MM.1S (cell line): ENCODE measurements at regions not wholly inside any gene's neighbourhood (a gene's known extent, or its start where the extent isn't known, plus 50 kb on each side); places are given as distances from the start of the nearest gene placed in this dataset.
A peak's percentile ranks its signal among the peaks of the same experiment; 100 is the strongest.

Experiments used
- DNase-seq: peaks from one replicate; pipeline ENCODE4 v3.0.0-alpha.2; 2015
- H2AFZ ChIP-seq: fragments of 300-600 bp; sonication (generic); 2 replicates; pipeline ENCODE4 v1.6.0; 2016; ENCODE audit warnings: antibody characterized with exemption, low read length
- H3F3A ChIP-seq: fragments of 300-600 bp; sonication (generic); 2 replicates; pipeline ENCODE4 v1.6.1; 2016; ENCODE audit warnings: mild to moderate bottlenecking, antibody characterized with exemption, low read length, moderate library complexity, mixed read lengths; ENCODE audit not compliant: insufficient read depth
- H3K27ac ChIP-seq: fragments of 300-600 bp; sonication (generic); 2 replicates; pipeline ENCODE4 v1.5.1; 2016; ENCODE audit warnings: mild to moderate bottlenecking, low read length
- H3K27me3 ChIP-seq: fragments of 300-600 bp; sonication (generic); replicated peaks from 2 replicates; pipeline ENCODE4 v1.6.0; 2016; ENCODE audit warnings: low read length; ENCODE audit not compliant: insufficient read depth
- H3K36me3 ChIP-seq: fragments of 300-600 bp; sonication (generic); replicated peaks from 2 replicates; pipeline ENCODE4 v1.6.1; 2016; ENCODE audit warnings: mild to moderate bottlenecking, low read length, mixed read lengths; ENCODE audit not compliant: insufficient read depth
- H3K4me1 ChIP-seq: fragments of 300-600 bp; sonication (generic); 2 replicates; pipeline ENCODE4 v1.6.1; 2016; ENCODE audit warnings: low read length, mixed read lengths
- H3K4me2 ChIP-seq: fragments of 300-600 bp; sonication (generic); 2 replicates; pipeline ENCODE4 v1.6.0; 2016; ENCODE audit warnings: low read depth, low read length
- H3K4me3 ChIP-seq: fragments of 300-600 bp; sonication (generic); 2 replicates; pipeline ENCODE4 v1.5.1; 2016; ENCODE audit warnings: low read length, mixed read lengths
- H3K79me2 ChIP-seq: fragments of 300-600 bp; sonication (generic); 2 replicates; pipeline ENCODE4 v1.6.1; 2016; ENCODE audit warnings: mixed run types, low read length, mixed read lengths
- H3K9ac ChIP-seq: fragments of 300-600 bp; sonication (generic); 2 replicates; pipeline ENCODE4 v1.6.1; 2016; ENCODE audit warnings: low read length, mixed read lengths
- H3K9me2 ChIP-seq: fragments of 300-600 bp; sonication (generic); replicated peaks from 2 replicates; pipeline ENCODE4 v1.6.1; 2016; ENCODE audit warnings: mild to moderate bottlenecking, low read length, mixed read lengths; ENCODE audit not compliant: insufficient read depth
- H3K9me3 ChIP-seq: fragments of 300-600 bp; sonication (generic); replicated peaks from 2 replicates; pipeline ENCODE4 v1.6.1; 2016; ENCODE audit warnings: mild to moderate bottlenecking, low read length, mixed read lengths; ENCODE audit not compliant: insufficient read depth
- H4K20me1 ChIP-seq: fragments of 300-600 bp; sonication (generic); 2 replicates; pipeline ENCODE4 v1.6.1; 2016; ENCODE audit warnings: mild to moderate bottlenecking, low read length, moderate library complexity, mixed read lengths; ENCODE audit not compliant: insufficient read depth
- EZH2 ChIP-seq: fragments of 300-600 bp; sonication (generic); optimal IDR thresholded peaks from 2 replicates; pipeline ENCODE3; 2017; ENCODE audit warnings: low read depth, mild to moderate bottlenecking, antibody characterized with exemption, low read length, mixed read lengths
- EZH2phosphoT487 ChIP-seq: fragments of 300-600 bp; sonication (generic); IDR thresholded peaks from 2 replicates; pipeline ENCODE4 v1.6.1; 2018; ENCODE audit warnings: antibody characterized with exemption, low read length
- TF ChIP-seq, protein P1 (sequence below): fragments of 300-600 bp; sonication (generic); IDR thresholded peaks from 2 replicates; pipeline ENCODE4 v1.5.1; 2016; ENCODE audit warnings: antibody characterized with exemption, low read length, mixed read lengths

DNA sequence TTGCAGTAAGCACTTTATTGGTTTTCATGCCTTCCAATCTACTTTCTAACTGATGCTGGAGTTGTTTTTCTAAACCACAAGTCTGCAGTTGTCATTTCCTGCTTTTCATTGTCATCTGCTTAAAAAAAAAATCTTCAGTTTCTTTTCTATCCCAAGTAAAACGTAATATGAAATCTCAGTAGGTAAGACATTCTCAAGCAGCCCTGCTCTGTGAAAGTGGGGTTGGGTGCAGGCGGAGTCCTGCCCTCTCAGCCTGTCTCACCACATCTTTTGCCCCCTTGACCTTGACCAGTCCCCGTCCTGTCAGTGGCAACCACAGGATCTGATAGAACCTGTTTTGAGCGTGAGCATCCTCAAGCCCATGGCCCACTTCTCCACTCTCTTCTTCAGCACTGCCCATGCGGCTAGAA is 80.0 kb upstream of the CPO start:
- H3K79me2 ChIP-seq = no peaks in the 10 kb centered on the region
- peak overlapping the region; percentile 11; the same call in 1 of the 2 replicates for H3K4me3 ChIP-seq
- H3K27me3 ChIP-seq = no peaks in the 10 kb centered on the region
- H3K36me3 ChIP-seq = no peaks in the 10 kb centered on the region
- peak; percentile 79 for DNase-seq
- no peak overlapping the region for H3K9ac ChIP-seq
- H3K27ac ChIP-seq = peak overlapping the region; percentile 46; the same call in 1 of the 2 replicates
- peak overlapping the region; percentile 1; the same call in 1 of the 2 replicates for H2AFZ ChIP-seq
- TF ChIP-seq, protein P1, sequence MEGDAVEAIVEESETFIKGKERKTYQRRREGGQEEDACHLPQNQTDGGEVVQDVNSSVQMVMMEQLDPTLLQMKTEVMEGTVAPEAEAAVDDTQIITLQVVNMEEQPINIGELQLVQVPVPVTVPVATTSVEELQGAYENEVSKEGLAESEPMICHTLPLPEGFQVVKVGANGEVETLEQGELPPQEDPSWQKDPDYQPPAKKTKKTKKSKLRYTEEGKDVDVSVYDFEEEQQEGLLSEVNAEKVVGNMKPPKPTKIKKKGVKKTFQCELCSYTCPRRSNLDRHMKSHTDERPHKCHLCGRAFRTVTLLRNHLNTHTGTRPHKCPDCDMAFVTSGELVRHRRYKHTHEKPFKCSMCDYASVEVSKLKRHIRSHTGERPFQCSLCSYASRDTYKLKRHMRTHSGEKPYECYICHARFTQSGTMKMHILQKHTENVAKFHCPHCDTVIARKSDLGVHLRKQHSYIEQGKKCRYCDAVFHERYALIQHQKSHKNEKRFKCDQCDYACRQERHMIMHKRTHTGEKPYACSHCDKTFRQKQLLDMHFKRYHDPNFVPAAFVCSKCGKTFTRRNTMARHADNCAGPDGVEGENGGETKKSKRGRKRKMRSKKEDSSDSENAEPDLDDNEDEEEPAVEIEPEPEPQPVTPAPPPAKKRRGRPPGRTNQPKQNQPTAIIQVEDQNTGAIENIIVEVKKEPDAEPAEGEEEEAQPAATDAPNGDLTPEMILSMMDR = no peak
- TF ChIP-seq EZH2 (no peak), EZH2phosphoT487 (no peak)
- H3K4me1 ChIP-seq = peaks cover 14% of the 10 kb centered on the region
- H3F3A ChIP-seq = peaks cover 12% of the 10 kb centered on the region
- H3K4me2 ChIP-seq = peak overlapping the region; percentile 48
- no peaks in the 10 kb centered on the region for H3K9me3 ChIP-seq
- H3K9me2 ChIP-seq = no peaks in the 10 kb centered on the region
- H4K20me1 ChIP-seq = no peaks in the 10 kb centered on the region

DNA sequence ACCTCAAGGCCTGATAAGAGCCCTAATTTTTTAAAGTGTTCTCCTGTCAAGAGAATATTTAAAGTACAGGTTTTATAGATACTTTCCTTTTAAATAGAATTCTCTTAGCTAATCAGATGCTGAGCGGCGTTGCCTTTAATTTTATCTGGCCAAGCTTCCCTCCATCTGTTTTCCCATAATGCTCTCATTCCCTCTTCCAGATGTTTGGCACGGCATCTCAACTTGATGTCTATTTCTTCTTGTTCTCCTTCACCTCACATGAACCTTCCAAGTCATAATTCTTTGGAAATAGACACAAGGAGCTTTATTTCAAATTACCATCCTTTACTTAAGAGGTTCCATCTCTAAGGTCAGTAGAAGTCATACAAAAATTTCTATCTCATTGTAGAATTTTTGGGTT is 76.1 kb upstream of the CPO start:
- Histone ChIP-seq H3K79me2 (no peaks in the 10 kb centered on the region), H3K9ac (no peak overlapping the region), H4K20me1 (no peaks in the 10 kb centered on the region), H3K4me2 (no peak overlapping the region), H3K9me2 (no peaks in the 10 kb centered on the region), H3K4me3 (no peak overlapping the region), H3K27ac (no peak overlapping the region), H3K9me3 (no peaks in the 10 kb centered on the region), H3K4me1 (peaks cover 14% of the 10 kb centered on the region), H2AFZ (no peak overlapping the region), H3K36me3 (no peaks in the 10 kb centered on the region), H3F3A (peaks cover 12% of the 10 kb centered on the region), H3K27me3 (no peaks in the 10 kb centered on the region)
- no peak for DNase-seq
- TF ChIP-seq, protein P1 = no peak
- no peak for TF ChIP-seq EZH2phosphoT487

DNA sequence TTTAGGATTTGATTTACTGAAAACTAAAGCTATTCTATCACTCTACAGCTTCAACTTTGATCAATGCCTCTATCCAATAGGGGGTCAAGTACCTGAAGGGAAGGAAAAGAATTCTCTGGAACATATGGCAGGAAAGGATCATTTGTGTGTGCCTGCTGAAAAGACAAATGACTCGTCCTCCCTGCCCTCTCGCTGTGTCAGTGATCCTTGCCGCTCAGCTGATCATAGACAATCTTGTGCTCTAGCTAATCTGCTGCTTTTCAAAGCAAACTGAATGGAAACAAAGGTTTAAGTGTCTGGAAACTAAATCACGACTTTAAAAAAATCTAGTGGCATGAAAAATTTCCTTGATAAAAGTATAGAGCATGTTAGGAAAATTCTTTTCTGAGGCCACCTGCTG is 75.6 kb upstream of the CPO start:
- Histone ChIP-seq H3F3A (peaks cover 12% of the 10 kb centered on the region), H3K4me3 (no peak overlapping the region), H3K4me1 (peaks cover 12% of the 10 kb centered on the region), H3K9me3 (no peaks in the 10 kb centered on the region), H2AFZ (no peak overlapping the region), H3K27me3 (no peaks in the 10 kb centered on the region), H3K9me2 (no peaks in the 10 kb centered on the region), H3K4me2 (no peak overlapping the region), H4K20me1 (no peaks in the 10 kb centered on the region), H3K27ac (no peak overlapping the region), H3K79me2 (no peaks in the 10 kb centered on the region), H3K36me3 (no peaks in the 10 kb centered on the region), H3K9ac (no peak overlapping the region)
- DNase-seq = no peak
- TF ChIP-seq, protein P1 = no peak
- TF ChIP-seq EZH2 = no peak
- TF ChIP-seq EZH2phosphoT487 = no peak
